Naive thymus-derived CD8-positive, alpha-beta T cell (primary cell): ENCODE measurements at regions not wholly inside any gene's neighbourhood (a gene's known extent, or its start where the extent isn't known, plus 50 kb on each side); places are given as distances from the start of the nearest gene placed in this dataset.
A peak's percentile ranks its signal among the peaks of the same experiment; 100 is the strongest.

ENCODE experiments used
- ATAC-seq, 2 donors: fragments of 150-1000 bp; cut with Tn5 transposase in 1 of 2; sonication (Bioruptor Pico), chemical (Tn5 transposase) in 1 of 2; 1 replicate in 1 of 2; 2 replicates in 1 of 2; pipeline ENCODE4 v1.10.0; 2021; ENCODE audit warnings: mild to moderate bottlenecking in 2 of 2, moderate library complexity in 2 of 2
- POLR2A ChIA-PET: fragments of 350-600 bp; sonication (Branson Sonifier 250); formaldehyde crosslinking; loops from one replicate; lab custom pipeline; 2021; ENCODE audit warnings: antibody characterized with exemption; lab: Charles Lee
- DNase-seq, 10 donors: peaks; one replicate each; pipeline versions ENCODE4 v3.0.0 to v3.0.0-alpha.2; 2020 to 2022
- H3K27ac Mint-ChIP-seq, 10 donors: one replicate each; pipeline ENCODE4 v1.8.0; 2020 to 2022; ENCODE audit warnings: mild to moderate bottlenecking in 10 of 10, mixed read lengths in 10 of 10, moderate library complexity in 4 of 10, inconsistent platforms in 1 of 10
- H3K27me3 Mint-ChIP-seq, 5 donors: one replicate each; pipeline ENCODE4 v1.8.0; 2021 to 2022; ENCODE audit warnings: mixed read lengths in 5 of 5
- H3K36me3 Mint-ChIP-seq, 3 donors: one replicate each; pipeline ENCODE4 v1.8.0; 2020 to 2022; ENCODE audit warnings: mixed read lengths in 3 of 3, mild to moderate bottlenecking in 2 of 3, inconsistent platforms in 1 of 3
- H3K4me1 Mint-ChIP-seq, 4 donors: one replicate each; pipeline ENCODE4 v1.8.0; 2021 to 2022; ENCODE audit warnings: mixed read lengths in 4 of 4
- H3K4me3 Mint-ChIP-seq, 10 donors: one replicate each; pipeline ENCODE4 v1.8.0; 2020 to 2022; ENCODE audit warnings: mild to moderate bottlenecking in 10 of 10, mixed read lengths in 10 of 10, moderate library complexity in 6 of 10, inconsistent platforms in 1 of 10
- H3K9me3 Mint-ChIP-seq, 9 donors: one replicate each; pipeline ENCODE4 v1.8.0; 2020 to 2022; ENCODE audit warnings: mixed read lengths in 9 of 9, mild to moderate bottlenecking in 3 of 9, inconsistent platforms in 1 of 9, moderate library complexity in 1 of 9

DNA sequence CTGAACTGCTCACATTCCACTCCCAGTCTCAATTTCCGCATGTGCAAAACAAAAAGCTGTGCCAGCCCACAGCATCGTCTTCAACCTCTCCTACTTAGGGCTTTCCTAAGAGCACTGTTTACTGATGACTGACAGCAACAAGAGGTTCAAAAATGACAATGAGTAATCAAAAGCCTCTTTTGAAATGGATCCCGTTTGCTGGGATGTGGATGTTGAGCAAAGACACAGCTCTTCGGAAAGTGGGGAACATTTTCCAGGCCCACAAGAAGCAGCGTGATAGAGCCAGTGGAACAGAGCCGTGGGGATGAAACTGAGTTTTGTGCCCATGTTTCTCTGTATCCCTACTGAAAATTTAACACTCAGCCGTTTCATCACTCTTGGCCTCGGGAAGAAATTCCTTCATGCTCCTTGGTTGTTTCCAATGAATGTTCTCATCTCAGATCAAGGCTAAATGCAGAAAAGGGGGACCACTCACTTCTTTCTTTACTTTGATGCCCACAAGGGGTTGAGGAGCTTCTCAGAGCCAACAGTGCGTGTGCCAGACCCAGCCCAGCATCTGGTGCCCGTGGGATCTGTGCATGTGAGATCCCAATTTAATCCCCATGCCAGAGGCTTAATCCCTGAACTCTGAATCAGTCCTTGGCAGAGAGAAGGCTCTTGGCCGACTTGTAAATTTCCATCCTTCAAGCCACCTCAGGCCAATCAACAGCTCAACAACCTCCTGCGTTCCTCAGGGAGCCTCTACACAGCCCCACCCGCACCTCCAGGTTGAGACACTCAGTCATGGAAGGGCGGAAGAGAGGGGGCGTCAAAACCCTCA, 230.2 kb upstream of the DAPK1 start:
- Mint-ChIP-seq H3K27ac (no peak overlapping the region), H3K9me3 (no peaks in the 10 kb centered on the region), H3K4me1 (peaks cover 0 to 9% (median 0%) of the 10 kb centered on the region in 4 donors), H3K27me3 (peaks cover 6 to 45% (median 8%) of the 10 kb centered on the region in 5 donors), H3K4me3 (no peak overlapping the region), H3K36me3 (no peaks in the 10 kb centered on the region)
- no peak for ATAC-seq
- POLR2A ChIA-PET, result no interaction called here
- DNase-seq, result no peak

DNA sequence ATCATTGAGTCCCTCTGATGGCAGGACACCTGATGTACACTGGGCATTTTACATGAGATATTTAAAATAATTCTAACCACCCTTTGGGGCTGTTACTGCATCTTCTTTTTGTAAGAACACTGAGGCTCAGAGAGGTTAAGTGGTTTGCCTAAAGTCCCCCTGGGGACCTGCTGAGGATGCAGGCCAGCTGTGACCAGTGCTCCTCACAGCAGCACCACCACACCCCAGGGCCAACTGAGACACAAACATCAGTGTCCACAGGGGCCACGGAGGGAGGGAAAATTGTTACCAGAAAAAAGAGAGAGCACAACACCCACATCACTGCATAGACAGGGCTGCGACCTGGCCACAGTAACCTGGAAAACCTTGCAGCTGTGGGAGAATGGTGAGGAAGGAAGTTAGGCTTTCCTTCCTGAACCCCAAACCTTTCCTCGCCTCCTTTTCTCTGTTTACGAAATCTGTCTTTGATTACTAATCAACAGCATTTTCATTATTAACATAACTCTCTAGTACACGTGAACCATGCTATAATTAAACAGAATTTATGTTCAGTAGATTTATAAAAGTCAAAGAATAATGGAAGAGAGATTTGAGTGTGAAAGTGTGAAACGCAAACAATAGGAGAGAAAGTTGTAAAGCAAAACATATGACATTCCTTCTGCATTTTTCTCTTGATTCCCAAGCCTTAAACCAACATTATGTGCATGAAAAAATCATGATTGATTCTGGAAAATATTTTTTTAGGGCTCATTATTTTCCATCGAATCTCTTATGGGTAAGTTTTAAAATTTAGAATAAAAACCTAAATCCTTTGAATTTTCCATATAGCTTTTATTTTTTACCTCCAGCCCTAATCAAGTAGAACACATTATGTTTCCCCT, 228.1 kb upstream of the DAPK1 start:
- H3K4me3 Mint-ChIP-seq, result no peak overlapping the region
- peaks cover 8 to 54% (median 12%) of the 10 kb centered on the region in 5 donors for H3K27me3 Mint-ChIP-seq
- DNase-seq, result no peak
- H3K4me1 Mint-ChIP-seq, result peaks cover 0 to 13% (median 0%) of the 10 kb centered on the region in 4 donors
- POLR2A ChIA-PET, result no interaction called here
- no peaks in the 10 kb centered on the region for H3K36me3 Mint-ChIP-seq
- no peak overlapping the region for H3K27ac Mint-ChIP-seq
- no peaks in the 10 kb centered on the region for H3K9me3 Mint-ChIP-seq
- no peak for ATAC-seq

GRCh38 chr9:87270221-87270847, 227.3 kb upstream of the DAPK1 start:
- DNase-seq, result no peak
- H3K27me3 Mint-ChIP-seq, result peaks cover 8 to 53% (median 12%) of the 10 kb centered on the region in 5 donors
- no peak overlapping the region for H3K4me3 Mint-ChIP-seq
- H3K36me3 Mint-ChIP-seq, result no peaks in the 10 kb centered on the region
- no peak for ATAC-seq
- H3K9me3 Mint-ChIP-seq, result no peaks in the 10 kb centered on the region
- POLR2A ChIA-PET, result no interaction called here
- H3K27ac Mint-ChIP-seq, result no peak overlapping the region
- peaks cover 0 to 13% (median 1%) of the 10 kb centered on the region in 4 donors for H3K4me1 Mint-ChIP-seq

DNA sequence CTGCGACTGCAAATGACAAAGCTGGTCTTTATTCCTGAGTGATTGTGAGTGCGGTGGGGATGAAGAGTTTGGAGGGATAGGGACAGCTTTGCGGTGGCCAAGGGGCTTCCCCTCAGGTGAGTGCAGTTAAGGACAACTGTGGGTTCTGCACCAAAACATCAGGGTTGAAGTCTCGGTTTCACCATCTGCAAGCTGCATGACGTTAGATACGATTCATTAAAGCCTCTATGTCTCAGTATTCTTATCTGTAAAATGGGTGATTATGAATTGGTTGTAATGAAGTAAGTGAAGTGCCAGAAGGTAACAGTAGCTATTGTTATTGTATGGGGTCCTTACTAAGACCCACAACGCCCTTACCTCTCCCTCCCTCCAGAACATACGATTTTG, 226.8 kb upstream of the DAPK1 start:
- Mint-ChIP-seq H3K27ac (no peak overlapping the region), H3K4me3 (no peak overlapping the region), H3K36me3 (no peaks in the 10 kb centered on the region), H3K4me1 (peaks cover 0 to 17% (median 2%) of the 10 kb centered on the region in 4 donors), H3K27me3 (peaks cover 8 to 48% (median 12%) of the 10 kb centered on the region in 5 donors), H3K9me3 (no peaks in the 10 kb centered on the region)
- ATAC-seq, result no peak
- POLR2A ChIA-PET, result no interaction called here
- no peak for DNase-seq

GRCh38 chr9:87271696-87272477, 225.8 kb upstream of the DAPK1 start:
- DNase-seq, result no peak
- no peaks in the 10 kb centered on the region for H3K36me3 Mint-ChIP-seq
- no peak for ATAC-seq
- POLR2A ChIA-PET, result no interaction called here
- H3K9me3 Mint-ChIP-seq, result no peaks in the 10 kb centered on the region
- no peak overlapping the region for H3K4me3 Mint-ChIP-seq
- peaks cover 8 to 43% (median 10%) of the 10 kb centered on the region in 5 donors for H3K27me3 Mint-ChIP-seq
- peaks cover 5 to 23% (median 7%) of the 10 kb centered on the region in 4 donors for H3K4me1 Mint-ChIP-seq
- H3K27ac Mint-ChIP-seq, result no peak overlapping the region

DNA sequence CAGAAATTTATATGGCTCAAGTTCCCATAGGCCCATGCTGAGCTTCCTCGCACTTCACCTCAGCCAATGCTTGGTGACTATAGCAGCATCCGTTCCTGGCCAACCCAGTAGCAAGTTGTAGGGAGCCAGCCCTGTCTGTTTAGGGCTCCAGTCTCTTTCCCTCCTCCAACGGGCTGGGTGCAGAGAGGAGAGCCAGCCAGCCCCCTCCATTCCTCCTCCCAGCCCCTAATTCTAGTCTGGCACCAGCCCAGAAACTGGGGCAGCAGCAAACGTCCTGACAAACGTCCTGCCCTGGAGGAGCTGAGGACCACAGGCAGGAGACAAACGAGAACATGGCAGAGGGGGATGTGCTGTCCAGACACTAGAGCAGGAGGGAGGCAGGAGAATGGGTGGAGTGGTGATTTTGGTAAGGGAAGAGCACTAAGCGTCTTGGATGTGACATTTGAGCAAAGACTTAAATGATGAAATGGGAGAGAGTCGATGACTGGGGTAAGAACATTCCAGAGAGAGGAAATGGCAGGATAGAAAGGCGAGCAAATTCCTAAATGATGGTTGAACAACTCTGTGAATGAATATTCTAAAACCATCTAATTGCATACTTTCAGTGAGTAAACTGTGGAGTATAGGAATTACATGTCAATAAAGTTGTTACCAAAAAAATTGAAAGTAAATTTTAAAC, 222.5 kb upstream of the DAPK1 start:
- peaks cover 0 to 23% (median 10%) of the 10 kb centered on the region in 5 donors for H3K27me3 Mint-ChIP-seq
- no peaks in the 10 kb centered on the region for H3K9me3 Mint-ChIP-seq
- POLR2A ChIA-PET, result no interaction called here
- H3K27ac Mint-ChIP-seq, result no peak overlapping the region
- DNase-seq (no peak), ATAC-seq (no peak)
- H3K36me3 Mint-ChIP-seq, result no peaks in the 10 kb centered on the region
- no peak overlapping the region for H3K4me3 Mint-ChIP-seq
- H3K4me1 Mint-ChIP-seq, result peaks cover 7 to 43% (median 9%) of the 10 kb centered on the region in 4 donors

DNA sequence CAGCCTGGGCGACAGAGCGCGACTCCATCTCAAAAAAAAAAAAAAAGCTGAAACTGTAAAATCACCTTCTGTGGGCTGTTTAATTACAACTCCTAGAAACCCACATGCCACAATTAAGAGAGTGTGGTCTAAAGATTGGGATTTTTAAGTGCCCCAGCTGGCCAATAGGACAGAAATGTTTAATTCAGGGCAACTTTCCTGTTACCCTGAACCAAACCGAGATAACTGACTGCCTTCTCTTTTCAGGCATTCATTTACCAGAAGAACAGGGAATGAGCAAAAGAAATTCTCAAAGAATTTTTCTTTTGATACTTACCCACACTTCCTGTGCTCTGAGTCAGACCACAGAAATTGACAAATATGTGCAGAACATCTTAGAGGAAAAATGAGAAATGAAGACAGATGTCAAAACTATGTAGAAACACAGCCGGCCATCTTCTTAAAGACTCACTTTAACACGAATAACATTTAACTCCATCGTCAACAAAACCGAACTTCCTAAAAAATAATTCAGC, 221.3 kb upstream of the DAPK1 start:
- Mint-ChIP-seq H3K4me1 (peaks cover 7 to 43% (median 9%) of the 10 kb centered on the region in 4 donors), H3K9me3 (no peaks in the 10 kb centered on the region), H3K27me3 (peaks cover 0 to 11% (median 8%) of the 10 kb centered on the region in 5 donors), H3K36me3 (no peaks in the 10 kb centered on the region), H3K27ac (peak overlapping the region in 3 of 10 donors; percentile 1 to 73 (median 43)), H3K4me3 (peak overlapping the region in 4 of 10 donors; percentile 5 to 66 (median 16))
- DNase-seq, result peak in 2 of 10 donors; percentile 5 to 6
- POLR2A ChIA-PET, result no interaction called here
- ATAC-seq, result no peak

DNA sequence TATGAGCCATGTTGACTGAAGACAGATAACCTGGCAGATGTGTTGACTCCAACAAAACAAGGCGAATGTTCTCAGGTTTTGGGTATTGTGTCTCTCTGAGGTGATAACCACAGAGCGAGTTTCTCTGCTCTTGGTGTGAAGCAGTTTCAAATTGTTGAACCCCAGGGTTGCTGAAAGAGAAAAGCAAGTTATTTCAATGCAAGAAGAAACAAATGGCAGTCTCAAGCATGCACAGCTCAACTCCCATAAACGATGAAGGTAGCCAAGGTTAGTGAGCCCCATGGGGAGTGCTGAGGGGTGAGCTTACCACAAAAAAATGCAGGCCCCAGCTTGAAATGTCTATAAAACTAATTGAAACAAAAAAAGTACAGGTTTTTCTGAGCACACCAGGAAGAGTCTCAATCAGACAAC, 220.8 kb upstream of the DAPK1 start:
- no peak for ATAC-seq
- H3K27ac Mint-ChIP-seq, result peak overlapping the region in 3 of 10 donors; percentile 1 to 73 (median 43)
- H3K9me3 Mint-ChIP-seq, result no peaks in the 10 kb centered on the region
- no peak for DNase-seq
- H3K4me3 Mint-ChIP-seq, result peak overlapping the region in 4 of 10 donors; percentile 8 to 66 (median 26)
- POLR2A ChIA-PET, result no interaction called here
- no peaks in the 10 kb centered on the region for H3K36me3 Mint-ChIP-seq
- H3K4me1 Mint-ChIP-seq, result peaks cover 7 to 40% (median 9%) of the 10 kb centered on the region in 4 donors
- H3K27me3 Mint-ChIP-seq, result peaks cover 0 to 10% (median 8%) of the 10 kb centered on the region in 5 donors

DNA sequence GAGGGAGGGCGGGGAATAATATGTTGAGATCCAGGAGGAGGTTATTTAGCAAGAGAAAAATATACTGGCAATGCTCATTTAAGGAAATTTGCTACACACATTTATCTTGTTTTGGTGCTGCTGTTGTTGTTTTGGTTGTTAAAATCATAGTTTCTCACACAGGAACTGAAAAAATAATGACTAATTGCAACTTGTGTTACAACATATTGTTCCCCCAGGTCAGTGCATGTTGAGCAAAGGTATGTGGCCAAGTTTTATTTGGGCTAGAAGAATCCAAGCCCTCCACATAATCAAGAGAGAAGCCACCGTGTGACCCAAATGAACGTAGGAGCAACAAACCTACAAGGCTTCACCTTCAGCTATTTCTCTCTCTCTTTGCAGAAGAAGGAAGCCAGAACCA, 220.3 kb upstream of the DAPK1 start:
- H3K36me3 Mint-ChIP-seq, result no peaks in the 10 kb centered on the region
- DNase-seq, result no peak
- H3K27me3 Mint-ChIP-seq, result peaks cover 0 to 10% (median 8%) of the 10 kb centered on the region in 5 donors
- peaks cover 7 to 35% (median 9%) of the 10 kb centered on the region in 4 donors for H3K4me1 Mint-ChIP-seq
- H3K4me3 Mint-ChIP-seq, result peak overlapping the region in 1 of 10 donors; percentile 8
- no peak for ATAC-seq
- POLR2A ChIA-PET, result no interaction called here
- H3K27ac Mint-ChIP-seq, result peak overlapping the region in 3 of 10 donors; percentile 1 to 73 (median 43)
- H3K9me3 Mint-ChIP-seq, result no peaks in the 10 kb centered on the region

- POLR2A ChIA-PET, result no interaction called here
- Mint-ChIP-seq H3K4me3 (no peak overlapping the region), H3K4me1 (peaks cover 7 to 31% (median 9%) of the 10 kb centered on the region in 4 donors), H3K27ac (no peak overlapping the region), H3K36me3 (no peaks in the 10 kb centered on the region), H3K27me3 (peaks cover 3 to 13% (median 5%) of the 10 kb centered on the region in 5 donors), H3K9me3 (no peaks in the 10 kb centered on the region)
- no peak for ATAC-seq
- DNase-seq, result no peak
Measured at GRCh38 chr9:87278971-87279733, 218.5 kb upstream of the DAPK1 start.

DNA sequence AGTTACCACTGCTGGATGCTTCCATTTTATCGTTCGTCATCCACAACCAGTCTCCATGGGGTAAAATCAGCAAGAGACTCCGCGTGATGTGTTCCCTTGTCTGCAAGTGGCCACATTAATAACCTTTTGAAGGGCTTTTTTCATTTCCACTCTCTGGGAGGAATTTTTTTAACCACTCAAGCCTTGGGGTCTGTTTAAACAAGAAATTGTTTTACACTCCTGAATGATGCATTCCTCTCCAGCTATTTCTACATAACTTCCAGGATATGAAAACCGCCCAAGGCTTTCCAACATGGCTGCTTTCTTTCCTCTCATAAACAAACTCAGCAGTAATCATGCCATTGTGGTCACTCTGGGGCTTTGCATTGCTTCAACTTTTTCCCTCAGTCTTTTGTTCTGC, 217.2 kb upstream of the DAPK1 start:
- no peak overlapping the region for H3K27ac Mint-ChIP-seq
- H3K4me1 Mint-ChIP-seq, result peaks cover 4 to 29% (median 9%) of the 10 kb centered on the region in 4 donors
- ATAC-seq, result no peak
- POLR2A ChIA-PET, result no interaction called here
- H3K4me3 Mint-ChIP-seq, result no peak overlapping the region
- no peak for DNase-seq
- H3K27me3 Mint-ChIP-seq, result peaks cover 4 to 21% (median 9%) of the 10 kb centered on the region in 5 donors
- no peaks in the 10 kb centered on the region for H3K9me3 Mint-ChIP-seq
- H3K36me3 Mint-ChIP-seq, result no peaks in the 10 kb centered on the region
